ENCODE measurements at regions not wholly inside any gene's neighbourhood (a gene's known extent, or its start where the extent isn't known, plus 50 kb on each side); places are given as distances from the start of the nearest gene placed in this dataset.
A peak's percentile ranks its signal among the peaks of the same experiment; 100 is the strongest.

DNA sequence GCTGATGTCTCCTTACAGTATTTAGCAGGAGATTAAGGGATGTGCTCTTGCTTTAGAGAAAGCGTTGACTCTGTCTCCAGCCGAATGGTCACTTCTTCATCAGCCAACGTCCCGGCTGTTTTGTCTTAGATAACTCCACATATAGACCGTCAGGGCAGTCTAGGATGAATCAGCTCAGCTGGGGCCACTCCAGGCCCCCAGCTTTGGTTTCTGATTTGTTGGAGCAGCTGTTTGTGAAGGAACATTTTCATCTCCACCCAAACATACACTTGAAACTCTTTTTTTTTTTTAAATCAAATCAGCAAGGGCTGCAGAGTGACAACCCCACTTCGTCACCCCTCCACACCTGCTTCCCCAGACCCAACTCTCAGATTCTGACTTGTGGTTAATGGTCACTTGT lies 206.1 kb upstream of the GALNT2 start:
- no peak overlapping the region for H3K9ac ChIP-seq (ENCODE audit: low read depth in 1 of 2, low read length in 2 of 2)
- WGBS: 85% methylated on average over 6 of the region's 6 CpGs

GRCh38 chr1:229862017-229862774 lies 204.8 kb upstream of the GALNT2 start:
- no peaks in the 10 kb centered on the region for H3K36me3 ChIP-seq (ENCODE audit: control insufficient read depth in 4 of 4, insufficient read depth in 3 of 4, low read depth in 1 of 4, low read length in 3 of 4)
- TF ChIP-seq NR2F2 (IDR thresholded peaks at IDR 0.05) (peak; percentile 76), FOXA2 (IDR thresholded peaks at IDR 0.05) (no peak), ZBTB33 (IDR thresholded peaks at IDR 0.05) (no peak), RXRA (IDR thresholded peaks at IDR 0.05) (no peak), YY1 (IDR thresholded peaks at IDR 0.05) (no peak)
- no peak for DNase-seq (ENCODE audit: low spot score)
- H3K9ac ChIP-seq (ENCODE audit: low read depth in 1 of 2, low read length in 2 of 2): no peak overlapping the region
- WGBS: 72% methylated on average over 15 of the region's 15 CpGs
- H3K9me3 ChIP-seq (ENCODE audit: control insufficient read depth in 4 of 4, low read length in 3 of 4): no peaks in the 10 kb centered on the region
- no peak overlapping the region for H3K27ac ChIP-seq (ENCODE audit: low read depth in 1 of 2, low read length in 2 of 2)
- no peaks in the 10 kb centered on the region for H3K27me3 ChIP-seq (ENCODE audit: control insufficient read depth in 4 of 4, insufficient read depth in 4 of 4, low read length in 3 of 4)
- H3K4me1 ChIP-seq (ENCODE audit: control insufficient read depth in 4 of 4, insufficient read depth in 4 of 4, low read length in 3 of 4): no peaks in the 10 kb centered on the region
- no peak overlapping the region for H3K4me3 ChIP-seq (ENCODE audit: low read depth in 1 of 3, low read length in 3 of 3)

More for the DNA sequence above, 206.1 kb upstream of the GALNT2 start:
- Histone ChIP-seq H3K4me1 (ENCODE audit: control insufficient read depth in 4 of 4, insufficient read depth in 4 of 4, low read length in 3 of 4) (no peaks in the 10 kb centered on the region), H3K4me3 (ENCODE audit: low read depth in 1 of 3, low read length in 3 of 3) (no peak overlapping the region), H3K27me3 (ENCODE audit: control insufficient read depth in 4 of 4, insufficient read depth in 4 of 4, low read length in 3 of 4) (no peaks in the 10 kb centered on the region), H3K27ac (ENCODE audit: low read depth in 1 of 2, low read length in 2 of 2) (no peak overlapping the region), H3K9me3 (ENCODE audit: control insufficient read depth in 4 of 4, low read length in 3 of 4) (no peaks in the 10 kb centered on the region), H3K36me3 (ENCODE audit: control insufficient read depth in 4 of 4, insufficient read depth in 3 of 4, low read depth in 1 of 4, low read length in 3 of 4) (no peaks in the 10 kb centered on the region)
- TF ChIP-seq CTCF (IDR thresholded peaks at IDR 0.05; ENCODE audit: low read depth, low read length, missing input control) (no peak), NR2F2 (IDR thresholded peaks at IDR 0.05) (no peak), RAD21 (IDR thresholded peaks at IDR 0.05) (no peak), FOXA1 (IDR thresholded peaks at IDR 0.05) (no peak), EGR1 (IDR thresholded peaks at IDR 0.05; ENCODE audit: low read depth in 2 of 2) (no peak), JUND (IDR thresholded peaks at IDR 0.05) (no peak), FOXA2 (IDR thresholded peaks at IDR 0.05) (no peak), HNF4A (conservative IDR thresholded peaks at IDR 0.05) (no peak), TAF1 (conservative IDR thresholded peaks at IDR 0.05) (no peak), GABPA (IDR thresholded peaks at IDR 0.05 in 1 of 2, conservative IDR thresholded peaks at IDR 0.05 in 1 of 2) (no peak), HNF4G (IDR thresholded peaks at IDR 0.05) (no peak), SP1 (IDR thresholded peaks at IDR 0.05) (no peak)
- TF ChIP-seq, protein P1, sequence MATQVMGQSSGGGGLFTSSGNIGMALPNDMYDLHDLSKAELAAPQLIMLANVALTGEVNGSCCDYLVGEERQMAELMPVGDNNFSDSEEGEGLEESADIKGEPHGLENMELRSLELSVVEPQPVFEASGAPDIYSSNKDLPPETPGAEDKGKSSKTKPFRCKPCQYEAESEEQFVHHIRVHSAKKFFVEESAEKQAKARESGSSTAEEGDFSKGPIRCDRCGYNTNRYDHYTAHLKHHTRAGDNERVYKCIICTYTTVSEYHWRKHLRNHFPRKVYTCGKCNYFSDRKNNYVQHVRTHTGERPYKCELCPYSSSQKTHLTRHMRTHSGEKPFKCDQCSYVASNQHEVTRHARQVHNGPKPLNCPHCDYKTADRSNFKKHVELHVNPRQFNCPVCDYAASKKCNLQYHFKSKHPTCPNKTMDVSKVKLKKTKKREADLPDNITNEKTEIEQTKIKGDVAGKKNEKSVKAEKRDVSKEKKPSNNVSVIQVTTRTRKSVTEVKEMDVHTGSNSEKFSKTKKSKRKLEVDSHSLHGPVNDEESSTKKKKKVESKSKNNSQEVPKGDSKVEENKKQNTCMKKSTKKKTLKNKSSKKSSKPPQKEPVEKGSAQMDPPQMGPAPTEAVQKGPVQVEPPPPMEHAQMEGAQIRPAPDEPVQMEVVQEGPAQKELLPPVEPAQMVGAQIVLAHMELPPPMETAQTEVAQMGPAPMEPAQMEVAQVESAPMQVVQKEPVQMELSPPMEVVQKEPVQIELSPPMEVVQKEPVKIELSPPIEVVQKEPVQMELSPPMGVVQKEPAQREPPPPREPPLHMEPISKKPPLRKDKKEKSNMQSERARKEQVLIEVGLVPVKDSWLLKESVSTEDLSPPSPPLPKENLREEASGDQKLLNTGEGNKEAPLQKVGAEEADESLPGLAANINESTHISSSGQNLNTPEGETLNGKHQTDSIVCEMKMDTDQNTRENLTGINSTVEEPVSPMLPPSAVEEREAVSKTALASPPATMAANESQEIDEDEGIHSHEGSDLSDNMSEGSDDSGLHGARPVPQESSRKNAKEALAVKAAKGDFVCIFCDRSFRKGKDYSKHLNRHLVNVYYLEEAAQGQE (IDR thresholded peaks at IDR 0.05): no peak
- TF ChIP-seq, protein P2, sequence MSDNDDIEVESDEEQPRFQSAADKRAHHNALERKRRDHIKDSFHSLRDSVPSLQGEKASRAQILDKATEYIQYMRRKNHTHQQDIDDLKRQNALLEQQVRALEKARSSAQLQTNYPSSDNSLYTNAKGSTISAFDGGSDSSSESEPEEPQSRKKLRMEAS (IDR thresholded peaks at IDR 0.05): no peak
- DNase-seq (ENCODE audit: low spot score): no peak

All from liver (tissue), 8 donors.